GM21825 (cell line): ENCODE measurements at regions not wholly inside any gene's neighbourhood (a gene's known extent, or its start where the extent isn't known, plus 50 kb on each side); places are given as distances from the start of the nearest gene placed in this dataset.
"Not testable (repeated sequence)": the region's sequence is repeated elsewhere in the genome, so short reads cannot be mapped to it uniquely, and the experiment has no call there.

Source experiments
- ATAC-seq: cut with Tn5 transposase; IDR thresholded peaks from one replicate; pipeline ENCODE4 v1.9.1; 2021; ENCODE audit warnings: mild to moderate bottlenecking, moderate library complexity; ENCODE audit not compliant: unreplicated experiment

DNA sequence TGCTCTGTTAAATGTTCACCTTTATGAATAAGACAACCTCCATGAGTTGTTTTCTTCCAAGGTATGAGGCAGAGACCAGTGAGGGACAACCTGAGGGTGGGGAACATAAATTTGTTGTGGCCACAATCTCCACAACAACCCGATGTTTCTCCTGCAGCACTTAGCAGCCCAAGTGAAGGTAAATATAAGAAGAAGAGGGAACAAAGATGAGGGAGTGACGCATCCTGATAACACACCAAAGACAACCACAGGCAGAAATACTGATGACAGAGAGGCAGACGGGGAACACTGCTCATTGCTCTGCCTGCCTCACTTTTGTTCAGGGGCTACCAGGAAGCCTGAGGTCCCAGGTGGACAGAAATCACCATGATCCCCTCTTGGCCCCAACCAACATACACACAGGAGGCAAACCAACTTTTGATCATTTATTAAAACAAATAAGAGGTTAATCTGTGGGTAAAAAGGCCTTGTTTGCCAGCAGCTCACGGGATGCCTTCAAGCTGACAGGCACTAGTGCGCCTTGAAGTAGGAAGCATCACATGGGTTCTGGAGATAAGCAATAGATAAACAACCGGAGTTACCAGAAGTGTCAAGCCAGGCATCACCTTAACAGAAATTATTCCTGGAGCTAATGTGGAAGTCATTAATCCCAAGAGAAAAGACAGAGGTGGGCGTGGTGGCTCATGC lies 104.9 kb upstream of the ALDH3B2 start:
- not testable (repeated sequence) for ATAC-seq

DNA sequence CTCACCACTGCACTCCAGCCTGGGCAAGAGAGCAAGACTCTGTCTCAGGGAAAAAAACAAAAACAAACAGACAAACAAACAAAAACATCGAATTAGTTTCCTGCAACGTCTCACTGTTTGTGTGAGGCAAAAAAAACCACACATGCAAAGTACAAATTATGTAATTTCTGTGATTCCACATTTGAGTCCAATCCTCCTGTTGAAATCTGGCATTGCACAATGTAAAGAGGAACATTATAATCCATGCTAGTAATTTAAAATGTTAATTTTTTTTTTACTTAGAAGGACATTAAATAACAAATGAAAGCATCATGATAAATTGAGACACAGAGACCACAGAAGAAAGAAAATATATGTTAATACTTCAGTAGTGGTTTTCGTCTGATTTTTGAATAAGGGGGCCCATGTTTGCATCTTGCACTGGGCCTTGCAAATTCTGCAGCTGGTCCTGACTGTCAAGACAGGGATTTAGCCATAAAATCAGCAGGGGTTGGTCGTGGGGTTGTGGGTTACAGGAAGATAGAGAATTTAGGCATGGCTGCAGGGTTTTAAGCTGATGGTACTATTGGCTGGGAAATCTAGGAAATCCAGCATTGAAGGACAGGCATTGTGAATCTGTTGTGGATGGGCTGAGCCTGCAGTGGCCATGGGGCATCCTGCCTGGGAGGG lies 102.6 kb upstream of the ALDH3B2 start:
- ATAC-seq = no peak

DNA sequence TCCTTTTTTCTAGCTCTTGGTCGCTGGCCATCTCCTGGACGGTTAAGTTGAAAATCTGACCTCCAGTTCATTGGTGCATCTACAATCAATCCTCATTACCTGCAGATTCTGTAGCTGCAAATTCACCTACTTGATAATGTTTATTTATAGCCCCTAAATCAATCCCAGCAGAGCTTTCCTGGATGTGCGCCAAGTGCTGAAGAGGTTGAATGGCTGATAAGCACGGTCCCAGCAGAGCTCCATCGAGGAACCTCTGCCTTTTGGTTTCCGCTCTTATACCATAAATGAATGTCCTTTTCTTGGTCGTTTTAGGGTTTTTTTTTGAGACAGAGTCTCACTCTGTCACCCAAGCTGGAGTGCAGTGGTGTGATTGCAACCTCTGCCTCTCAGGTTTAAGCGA lies 99.8 kb upstream of the ALDH3B2 start:
- ATAC-seq = not testable (repeated sequence)

DNA sequence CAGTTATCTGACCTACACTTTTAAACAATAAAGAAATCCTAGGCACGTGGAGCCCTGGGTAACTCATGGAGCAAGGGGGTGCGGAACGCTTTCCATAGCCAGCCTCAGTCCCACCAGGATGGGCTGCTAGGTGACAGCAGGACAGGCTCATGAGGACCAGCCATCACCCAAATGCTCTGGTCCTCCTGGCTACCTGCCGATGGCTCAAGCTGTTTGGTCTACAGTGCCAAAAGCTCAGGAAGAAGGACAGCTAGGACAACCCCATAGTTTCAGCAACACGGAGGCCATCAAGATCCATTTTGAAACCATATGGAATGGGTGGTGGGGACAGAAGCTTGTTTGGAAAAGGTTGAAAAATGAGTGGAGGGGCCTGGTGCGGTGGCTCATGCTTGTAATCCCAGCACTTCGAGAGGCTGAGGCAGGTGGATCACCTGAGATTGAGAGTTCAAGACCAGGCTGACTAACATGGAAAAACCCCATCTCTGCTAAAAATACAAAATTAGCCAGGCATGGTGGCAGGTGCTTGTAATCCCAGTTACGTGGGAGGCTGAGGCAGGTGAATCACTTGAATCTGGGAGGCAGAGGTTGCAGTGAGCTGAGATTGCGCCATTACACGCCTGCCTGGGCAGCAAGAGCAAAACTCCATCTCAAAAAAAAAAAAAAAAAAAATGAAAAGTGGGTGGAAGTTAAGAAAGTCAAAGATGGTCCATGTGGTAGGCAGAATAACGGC lies 93.7 kb upstream of the ALDH3B2 start:
- not testable (repeated sequence) for ATAC-seq

DNA sequence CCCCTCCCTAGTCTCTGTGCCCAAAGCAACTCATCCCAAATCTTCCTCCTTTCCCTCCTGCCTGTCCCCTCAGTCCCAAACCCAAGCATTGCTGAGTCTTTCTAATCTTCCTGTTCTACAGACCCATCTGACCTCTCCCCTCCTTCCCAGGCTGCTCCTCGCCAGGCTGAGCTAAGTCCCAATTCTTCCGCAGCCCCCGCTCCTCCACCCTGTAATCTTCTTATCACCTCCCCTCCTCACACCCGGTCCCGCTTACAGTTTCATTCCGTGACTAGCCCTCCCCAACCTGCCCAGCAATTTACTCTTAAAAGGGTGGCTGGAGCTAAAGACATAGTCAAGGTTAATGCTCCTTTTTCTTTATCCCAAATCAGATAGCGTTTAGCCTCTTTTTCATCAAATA lies 86.8 kb upstream of the ALDH3B2 start:
- not testable (repeated sequence) for ATAC-seq

DNA sequence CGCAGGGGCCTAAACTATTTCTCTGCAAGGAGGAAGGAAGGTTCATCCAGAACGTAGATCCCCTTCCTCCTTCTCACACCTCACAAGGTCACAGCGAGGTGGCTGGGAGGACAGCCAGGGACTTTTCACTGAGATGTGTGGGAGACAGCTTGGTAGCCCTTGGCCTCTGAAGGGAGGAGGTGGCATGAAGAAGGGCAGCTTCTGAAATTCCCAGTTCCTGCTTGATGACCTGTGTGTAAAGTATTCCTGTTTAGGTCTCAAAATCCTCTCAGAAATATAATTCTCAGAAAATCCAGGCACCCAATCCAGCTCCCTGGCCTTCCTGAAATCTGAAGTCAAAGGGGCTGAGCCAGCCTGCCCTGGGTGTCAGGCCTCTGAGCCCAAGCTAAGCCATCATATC lies 84.9 kb upstream of the ALDH3B2 start:
- not testable (repeated sequence) for ATAC-seq

DNA sequence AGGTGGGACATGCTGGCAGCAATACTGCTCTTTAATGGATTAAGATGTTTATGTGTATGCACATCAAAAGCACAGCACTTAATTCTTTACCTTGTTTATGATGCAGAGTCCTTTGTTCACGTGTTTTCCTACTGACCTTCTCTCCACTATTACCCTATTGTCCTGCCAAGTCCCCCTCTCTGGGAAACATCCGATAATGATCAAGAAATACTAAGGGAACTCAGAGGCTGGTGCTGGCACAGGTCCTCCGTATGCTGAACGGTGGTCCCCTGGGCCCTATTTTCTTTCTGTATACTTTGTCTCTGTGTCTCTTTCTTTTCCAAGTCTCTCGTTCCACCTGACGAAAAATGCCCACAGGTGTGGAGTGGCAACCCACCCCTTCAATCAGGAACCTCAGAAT lies 84.0 kb upstream of the ALDH3B2 start:
- ATAC-seq = not testable (repeated sequence)

DNA sequence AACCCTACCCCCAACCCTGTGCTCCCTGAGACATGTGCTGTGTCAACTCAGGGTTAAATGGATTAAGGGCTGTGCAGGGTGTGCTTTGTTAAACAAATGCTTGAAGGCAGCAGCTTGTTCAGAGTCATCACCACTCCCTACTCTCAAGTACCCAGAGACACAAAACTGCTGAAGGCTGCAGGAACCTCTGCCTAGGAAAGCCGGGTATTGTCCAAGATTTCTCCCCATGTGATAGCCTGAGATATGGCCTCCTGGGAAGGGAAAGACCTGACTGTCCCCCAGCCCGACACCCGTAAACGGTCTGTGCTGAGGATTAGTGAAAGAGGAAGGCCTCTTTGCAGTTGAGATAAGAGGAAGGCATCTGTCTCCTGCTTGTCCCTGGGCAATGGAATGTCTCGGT lies 83.6 kb upstream of the ALDH3B2 start:
- ATAC-seq = not testable (repeated sequence)

DNA sequence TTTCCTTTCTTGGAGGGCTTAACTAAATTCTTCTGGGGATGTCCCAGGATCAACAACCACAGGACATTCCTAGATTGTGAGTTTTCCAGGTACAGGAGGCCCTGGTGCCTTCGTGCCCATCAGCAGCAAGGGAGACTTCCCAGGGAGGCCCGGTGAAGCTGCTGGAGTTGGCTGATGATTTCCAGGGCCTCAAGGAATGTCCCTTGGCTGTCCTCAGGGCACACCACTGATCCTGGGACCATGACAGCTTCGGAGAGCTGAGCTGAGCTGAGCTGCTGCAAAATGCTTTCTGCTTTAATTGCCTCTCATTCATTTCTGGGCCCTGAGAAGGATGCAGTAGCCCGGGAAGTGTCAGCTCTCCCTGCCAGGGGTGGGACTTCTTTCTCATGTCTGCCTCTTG lies 79.4 kb upstream of the ALDH3B2 start:
- ATAC-seq = not testable (repeated sequence)

DNA sequence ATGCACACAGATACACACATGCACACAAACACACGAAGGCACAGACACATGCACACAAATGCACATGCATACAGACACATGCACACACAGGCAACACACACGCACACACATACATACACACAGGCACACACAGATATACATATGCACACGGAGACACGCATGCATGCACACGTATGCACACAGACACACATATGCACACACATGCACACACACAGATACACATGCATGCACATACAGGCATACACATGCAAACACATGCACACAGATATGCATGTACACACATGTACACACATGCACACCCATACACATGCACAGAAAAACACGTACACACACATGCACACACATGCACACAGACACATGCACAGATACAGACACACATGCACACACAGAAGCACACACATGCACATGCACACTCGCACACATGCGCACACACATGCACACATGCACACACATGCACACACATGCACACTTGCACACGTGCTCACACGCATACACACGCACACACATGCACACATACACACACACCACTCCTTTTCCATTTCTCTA lies 70.8 kb upstream of the ALDH3B2 start:
- no peak for ATAC-seq

DNA sequence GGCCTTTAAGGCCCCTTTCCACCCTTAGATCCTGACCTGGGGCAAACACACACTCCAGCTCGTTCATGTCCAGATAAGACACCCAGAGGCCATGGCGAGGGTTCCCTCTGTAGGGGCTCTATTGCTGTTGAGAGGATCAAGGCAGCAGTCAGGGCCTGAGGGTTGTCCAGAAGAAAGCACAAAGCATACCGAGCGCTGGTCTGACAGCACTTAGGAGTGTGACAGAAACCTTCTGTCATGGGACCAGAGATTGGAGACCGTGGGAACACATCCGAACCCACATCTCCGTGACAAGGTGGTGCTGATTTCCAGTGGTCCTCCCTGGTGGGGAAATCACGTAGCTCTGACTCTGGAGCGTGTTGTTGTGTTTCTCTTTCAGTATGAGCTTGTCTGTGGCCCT lies 69.8 kb upstream of the ALDH3B2 start:
- ATAC-seq = not testable (repeated sequence)

DNA sequence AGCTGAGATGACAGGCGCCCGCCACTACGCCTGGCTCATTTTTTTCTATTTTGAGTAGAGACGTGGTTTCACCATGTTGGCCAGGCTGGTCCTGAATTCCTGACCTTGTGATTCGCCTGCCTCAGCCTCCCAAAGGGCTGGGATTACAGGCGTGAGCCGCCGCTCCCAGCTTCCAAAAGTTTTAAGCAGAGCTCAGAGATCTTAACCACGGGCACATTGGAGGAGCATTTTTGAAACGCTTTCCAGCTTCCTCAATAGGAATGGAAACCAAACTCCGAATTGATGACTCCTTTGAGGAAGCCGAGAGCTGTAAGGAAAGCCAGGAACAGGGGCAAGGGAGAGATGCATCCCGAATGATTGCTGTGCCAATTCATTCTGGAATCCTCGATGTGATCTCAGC lies 63.8 kb upstream of the ALDH3B2 start:
- ATAC-seq = not testable (repeated sequence)

DNA sequence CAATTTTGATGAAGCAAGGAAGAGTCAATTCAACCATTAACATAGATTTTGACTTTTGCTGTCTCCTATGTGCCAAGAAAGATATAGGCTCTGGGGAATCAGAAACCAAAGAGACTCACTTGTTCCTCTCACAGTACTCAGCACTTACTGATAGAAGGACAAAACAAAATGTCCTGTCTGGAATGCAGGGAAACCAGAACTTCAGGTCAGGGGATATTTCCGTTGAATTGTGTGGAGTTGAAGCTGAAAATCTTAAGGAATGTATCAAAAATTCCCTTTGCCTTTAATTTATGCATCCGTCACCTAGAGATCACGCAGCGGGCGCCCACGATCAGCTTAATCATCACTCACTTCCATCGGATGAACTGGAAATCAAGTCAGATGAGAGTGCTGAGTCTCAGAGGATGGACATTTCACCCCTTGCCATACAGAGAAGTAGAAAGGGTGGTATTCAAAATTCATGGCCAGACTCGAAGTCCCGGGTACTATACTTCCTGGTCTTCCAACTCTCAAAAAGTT lies 63.2 kb upstream of the ALDH3B2 start:
- not testable (repeated sequence) for ATAC-seq

DNA sequence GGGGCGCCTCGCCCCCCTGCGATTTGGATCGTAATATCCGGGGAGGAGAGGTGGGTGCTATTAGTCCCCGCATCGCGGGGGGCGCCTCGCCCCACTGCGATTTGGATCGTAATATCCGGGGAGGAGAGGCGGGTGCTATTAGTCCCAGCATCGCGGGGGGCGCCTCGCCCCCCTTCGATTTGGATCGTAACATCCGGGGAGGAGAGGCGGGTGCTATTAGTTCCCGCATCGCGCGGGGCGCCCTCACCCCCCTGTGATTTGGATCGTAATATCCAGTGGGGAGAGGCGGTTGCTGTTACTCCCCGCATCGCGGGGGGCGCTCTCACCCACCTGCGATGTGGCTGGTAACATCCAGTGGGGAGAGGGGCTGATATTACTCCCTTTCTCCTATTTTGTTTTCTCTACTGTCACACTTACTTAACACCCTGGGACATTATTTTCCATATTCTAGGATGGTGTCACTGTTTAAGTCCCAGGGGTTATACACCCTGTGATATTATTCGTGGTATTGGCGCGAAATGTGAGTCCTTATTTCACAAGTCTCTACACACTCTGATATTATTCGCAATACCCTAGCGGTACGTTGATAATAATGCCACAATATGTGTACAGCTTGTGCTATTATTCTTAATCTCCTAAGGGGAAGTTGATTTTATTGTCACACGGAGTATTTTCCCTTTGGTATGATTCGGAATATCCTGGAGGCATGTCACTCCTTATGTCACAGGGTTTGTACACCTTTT lies 57.8 kb upstream of the ALDH3B2 start:
- no peak for ATAC-seq

DNA sequence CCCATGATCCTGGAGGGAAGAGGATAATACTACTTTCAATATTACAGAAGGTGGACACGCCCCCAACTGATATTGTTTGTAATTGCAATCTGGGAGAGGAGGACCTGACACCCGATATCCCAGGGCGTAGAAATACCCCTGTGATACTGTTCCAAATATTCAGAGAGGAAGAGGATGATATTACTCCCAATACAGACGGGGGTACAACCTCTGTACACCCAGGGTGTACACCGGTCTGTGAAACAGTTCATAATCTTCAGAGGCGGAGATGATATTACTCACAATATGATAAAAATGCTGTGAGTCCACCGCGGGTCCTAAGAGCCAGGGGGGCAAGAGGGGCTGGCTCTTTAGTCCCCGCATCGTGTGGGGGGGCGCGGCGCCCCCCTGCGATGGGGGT lies 57.2 kb upstream of the ALDH3B2 start:
- no peak for ATAC-seq

DNA sequence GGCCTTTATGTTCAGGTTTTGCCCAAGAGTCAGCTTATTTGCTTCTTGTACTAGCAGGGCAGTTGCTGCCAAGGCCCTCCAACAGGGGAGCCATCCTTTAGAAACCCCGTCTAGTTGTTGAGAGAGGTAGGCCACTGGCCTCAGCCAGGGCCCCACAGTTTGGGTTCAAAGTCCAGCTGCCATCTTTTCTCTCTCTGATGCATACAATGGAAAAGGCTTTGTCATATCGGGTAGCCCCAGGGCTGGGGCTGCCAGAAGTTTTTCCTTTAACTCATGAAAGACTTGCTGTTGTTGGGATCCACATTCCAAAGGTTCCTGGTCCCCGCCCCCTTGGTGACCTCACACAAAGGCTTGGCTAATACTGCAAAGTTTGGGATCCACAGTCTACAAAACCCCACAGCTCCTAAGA lies 53.7 kb upstream of the ALDH3B2 start:
- ATAC-seq = not testable (repeated sequence)

DNA sequence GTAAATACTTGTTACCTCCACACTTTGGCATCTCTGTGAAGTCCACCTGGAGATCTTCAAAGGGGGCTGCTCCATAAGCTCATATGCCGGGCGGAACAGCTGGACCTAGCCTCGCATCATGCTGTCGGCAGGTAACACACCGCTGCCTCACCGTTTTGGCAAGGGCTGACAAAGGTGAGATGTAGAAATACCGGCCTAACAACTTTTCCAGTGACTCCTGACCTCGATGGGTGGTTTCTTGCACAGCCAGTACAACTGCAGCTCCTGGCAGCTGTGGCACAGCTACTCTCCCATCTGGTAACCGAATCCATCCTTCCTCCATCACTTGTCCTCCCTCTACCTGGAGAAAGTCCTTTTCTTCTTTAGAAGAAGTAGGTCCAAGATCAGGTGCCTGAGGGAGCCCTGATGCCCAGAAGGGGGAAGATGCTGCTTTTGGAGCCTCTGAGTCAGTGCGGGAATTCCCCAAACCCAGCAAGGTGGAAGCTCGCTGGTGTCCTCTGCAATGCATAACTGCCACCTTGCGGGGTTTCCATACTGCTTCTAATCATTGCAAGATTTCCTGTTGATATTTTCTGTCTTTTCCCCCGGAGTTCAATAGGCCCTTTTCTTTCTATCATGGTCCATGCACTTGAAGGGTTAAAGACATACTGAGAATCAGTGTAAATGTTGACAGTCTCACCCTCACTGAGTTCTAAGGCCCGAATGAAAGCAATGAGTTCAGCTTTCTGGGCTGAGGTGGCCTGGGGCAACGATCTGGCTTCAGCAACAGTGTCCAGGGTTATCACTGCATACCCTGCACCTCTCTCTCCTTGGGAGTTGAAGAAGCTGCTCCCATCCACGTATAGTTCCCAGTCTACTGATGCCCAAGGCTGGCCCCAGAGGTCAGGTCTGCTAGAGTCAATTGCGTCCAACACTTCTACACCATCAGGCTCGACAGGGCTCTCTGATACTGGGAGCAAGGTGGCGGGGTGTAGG lies 52.9 kb upstream of the ALDH3B2 start:
- not testable (repeated sequence) for ATAC-seq
